DND-41 (cell line): ENCODE measurements at regions not wholly inside any gene's neighbourhood (a gene's known extent, or its start where the extent isn't known, plus 50 kb on each side); places are given as distances from the start of the nearest gene placed in this dataset.

Experiments
- ATAC-seq: fragments of 200-7000 bp; cut with Tn5 transposase; 3 replicates; pipeline ENCODE4 v1.9.1; 2021; ENCODE audit warnings: low read depth; ENCODE audit not compliant: insufficient read depth
- DNase-seq: peaks from one replicate; pipeline ENCODE4 v3.0.0-alpha.2; 2020
- H2AFZ ChIP-seq: 2 replicates; pipeline ENCODE4 v1.6.0; 2012; ENCODE audit warnings: low read depth, low read length
- H3K27ac ChIP-seq: 2 replicates; pipeline ENCODE4 v1.5.1; 2012; ENCODE audit warnings: low read length, inconsistent platforms
- H3K27me3 ChIP-seq: fragments of 200-600 bp; sonication (generic); 2 replicates; pipeline ENCODE4 v1.6.0; 2012; ENCODE audit warnings: low read length, mild to moderate bottlenecking, inconsistent platforms; ENCODE audit not compliant: insufficient read depth, poor library complexity
- H3K36me3 ChIP-seq: 2 replicates; pipeline ENCODE4 v1.5.1; 2012; ENCODE audit warnings: low read length, inconsistent platforms; ENCODE audit not compliant: insufficient read depth
- H3K4me1 ChIP-seq: 2 replicates; pipeline ENCODE4 v1.5.1; 2012; ENCODE audit warnings: mild to moderate bottlenecking, low read length; ENCODE audit not compliant: insufficient read depth
- H3K4me2 ChIP-seq: 2 replicates; pipeline ENCODE4 v1.6.0; 2012; ENCODE audit warnings: mild to moderate bottlenecking, moderate library complexity, low read length, inconsistent platforms; ENCODE audit not compliant: insufficient read depth
- H3K4me3 ChIP-seq, 2 experiments: fragments of 200-600 bp in 1 of 2; shearing (Covaris generic) in 1 of 2; 2 replicates each; pipeline ENCODE4 v1.5.1; 2012 to 2016; ENCODE audit warnings: inconsistent platforms in 2 of 2, low read length in 2 of 2, mild to moderate bottlenecking in 2 of 2, low read depth in 1 of 2, moderate library complexity in 1 of 2
- H3K79me2 ChIP-seq: 2 replicates; pipeline ENCODE4 v1.6.0; 2012; ENCODE audit warnings: low read length, inconsistent platforms; ENCODE audit not compliant: insufficient read depth
- H3K9ac ChIP-seq: 2 replicates; pipeline ENCODE4 v1.6.0; 2012; ENCODE audit warnings: low read depth, mild to moderate bottlenecking, inconsistent platforms, low read length, moderate library complexity
- H3K9me3 ChIP-seq: 2 replicates; pipeline ENCODE4 v1.5.1; 2012; ENCODE audit warnings: low read length, moderate library complexity, mild to moderate bottlenecking, inconsistent platforms; ENCODE audit not compliant: insufficient read depth, severe bottlenecking
- H4K20me1 ChIP-seq: 2 replicates; pipeline ENCODE4 v1.6.0; 2012; ENCODE audit warnings: low read length; ENCODE audit not compliant: insufficient read depth
- CTCF ChIP-seq: IDR thresholded peaks from 2 replicates; pipeline ENCODE4 v1.5.1; 2012; ENCODE audit warnings: borderline replicate concordance, low read length, moderate library complexity, mild to moderate bottlenecking; ENCODE audit not compliant: poor library complexity, severe bottlenecking; ENCODE audit errors: extremely low read depth
- EZH2 ChIP-seq: IDR thresholded peaks from 3 replicates; pipeline ENCODE4 v1.6.1; 2012; ENCODE audit warnings: borderline replicate concordance, low read depth, mild to moderate bottlenecking, moderate library complexity, low read length, inconsistent platforms; ENCODE audit not compliant: severe bottlenecking

- Histone ChIP-seq H3K27ac (no peak overlapping the region), H3K27me3 (no peaks in the 10 kb centered on the region), H3K4me2 (no peak overlapping the region), H3K9me3 (no peaks in the 10 kb centered on the region), H3K4me3 (no peak overlapping the region), H4K20me1 (no peaks in the 10 kb centered on the region), H3K36me3 (no peaks in the 10 kb centered on the region), H3K9ac (no peak overlapping the region), H2AFZ (no peak overlapping the region), H3K4me1 (no peaks in the 10 kb centered on the region), H3K79me2 (no peaks in the 10 kb centered on the region)
- no peak for TF ChIP-seq EZH2
- no peak for TF ChIP-seq CTCF
- no peak for DNase-seq
- no peak for ATAC-seq
These were observed 80.1 kb upstream of the ZC3H11B start for GRCh38 chr1:219692981-219693380.

DNA sequence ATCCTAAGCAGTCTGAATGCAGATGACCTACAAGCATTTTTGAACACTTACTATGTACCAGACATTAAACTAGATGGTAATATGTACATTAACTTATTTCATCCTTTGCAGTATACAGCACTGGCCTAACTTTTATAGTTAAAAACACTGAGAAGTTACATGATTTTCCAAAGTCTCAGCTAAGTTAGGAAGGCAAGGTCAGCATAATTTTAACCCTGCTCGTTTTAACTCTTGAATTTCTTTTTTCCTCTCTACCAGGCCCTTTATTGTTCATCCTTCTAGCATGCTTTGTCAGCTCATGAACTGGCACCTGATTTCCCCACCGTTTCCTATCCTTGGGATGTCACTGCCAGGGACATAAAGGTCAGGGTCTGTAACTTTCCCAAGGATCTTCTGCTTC lies 76.9 kb upstream of the ZC3H11B start:
- DNase-seq (no peak), ATAC-seq (no peak)
- TF ChIP-seq EZH2 (no peak), CTCF (no peak)
- Histone ChIP-seq H3K27ac (no peak overlapping the region), H3K4me3 (no peak overlapping the region), H3K4me2 (no peak overlapping the region), H2AFZ (no peak overlapping the region), H3K27me3 (no peaks in the 10 kb centered on the region), H3K9me3 (no peaks in the 10 kb centered on the region), H3K4me1 (no peaks in the 10 kb centered on the region), H3K36me3 (no peaks in the 10 kb centered on the region), H4K20me1 (no peaks in the 10 kb centered on the region), H3K9ac (no peak overlapping the region), H3K79me2 (no peaks in the 10 kb centered on the region)

DNA sequence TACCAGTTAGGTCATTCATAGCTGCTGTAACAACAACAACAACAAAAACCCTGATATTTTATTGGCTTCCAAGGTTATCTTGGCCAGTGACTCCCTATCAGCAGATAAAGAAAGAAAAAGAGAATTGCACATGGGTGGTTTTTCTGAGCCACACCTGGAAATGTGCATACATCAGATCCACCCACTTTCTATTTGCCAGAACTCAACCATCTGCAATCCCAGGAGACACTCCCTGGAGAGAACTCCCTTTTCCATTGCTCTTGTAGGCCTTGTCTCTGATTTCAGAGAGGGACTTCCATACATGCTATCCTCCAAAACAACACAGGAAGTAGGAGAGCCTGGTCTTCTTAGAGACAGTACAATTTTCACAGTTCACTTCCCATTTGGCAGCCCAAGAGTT lies 74.9 kb upstream of the ZC3H11B start:
- DNase-seq (no peak), ATAC-seq (no peak)
- no peaks in the 10 kb centered on the region for H3K9me3 ChIP-seq
- H4K20me1 ChIP-seq, result no peaks in the 10 kb centered on the region
- H3K9ac ChIP-seq, result no peak overlapping the region
- no peak overlapping the region for H3K27ac ChIP-seq
- H3K4me3 ChIP-seq, result no peak overlapping the region
- no peaks in the 10 kb centered on the region for H3K4me1 ChIP-seq
- no peak overlapping the region for H3K4me2 ChIP-seq
- H2AFZ ChIP-seq, result no peak overlapping the region
- H3K27me3 ChIP-seq, result no peaks in the 10 kb centered on the region
- no peak for TF ChIP-seq CTCF
- TF ChIP-seq EZH2, result no peak
- H3K79me2 ChIP-seq, result no peaks in the 10 kb centered on the region
- no peaks in the 10 kb centered on the region for H3K36me3 ChIP-seq

DNA sequence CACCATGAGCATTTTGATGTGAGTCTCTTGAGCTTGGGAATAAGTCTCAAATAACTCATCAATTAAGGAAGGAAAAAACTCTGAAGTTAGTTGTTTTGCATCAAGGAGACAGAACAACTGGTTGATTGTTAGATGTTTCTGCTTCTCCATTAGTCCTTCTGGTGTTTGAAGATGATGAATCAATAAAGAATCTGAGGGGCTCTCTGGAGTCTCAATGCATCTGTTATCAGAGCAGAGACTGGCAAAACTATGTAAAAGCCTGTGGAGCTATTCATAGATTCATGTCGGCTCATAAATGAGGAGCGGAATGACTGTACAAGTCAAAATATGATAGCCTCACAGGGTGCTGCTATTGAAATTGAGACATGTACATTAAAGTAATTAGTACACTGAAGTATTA lies 73.3 kb upstream of the ZC3H11B start:
- no peak overlapping the region for H3K4me2 ChIP-seq

More for the DNA sequence above, 73.3 kb upstream of the ZC3H11B start:
- Histone ChIP-seq H3K9me3 (no peaks in the 10 kb centered on the region), H3K36me3 (no peaks in the 10 kb centered on the region), H3K27ac (no peak overlapping the region), H4K20me1 (no peaks in the 10 kb centered on the region), H3K4me1 (no peaks in the 10 kb centered on the region), H3K9ac (no peak overlapping the region), H3K27me3 (no peaks in the 10 kb centered on the region), H3K4me3 (no peak overlapping the region), H3K79me2 (no peaks in the 10 kb centered on the region), H2AFZ (no peak overlapping the region)
- DNase-seq (no peak), ATAC-seq (no peak)
- TF ChIP-seq EZH2, result no peak
- no peak for TF ChIP-seq CTCF
